Activated CD4-positive, CD25-positive, alpha-beta regulatory T cell (primary cell): ENCODE measurements at regions not wholly inside any gene's neighbourhood (a gene's known extent, or its start where the extent isn't known, plus 50 kb on each side); places are given as distances from the start of the nearest gene placed in this dataset.
"Not testable (repeated sequence)": the region's sequence is repeated elsewhere in the genome, so short reads cannot be mapped to it uniquely, and the experiment has no call there.

Experiments used
- DNase-seq, 4 experiments: peaks; one replicate each; lab custom pipeline; 2025; lab: John Stamatoyannopoulos, UW

GRCh38 chr2:193156480-193156879 is 961.7 kb upstream of the TMEFF2 start:
- DNase-seq = no peak

DNA sequence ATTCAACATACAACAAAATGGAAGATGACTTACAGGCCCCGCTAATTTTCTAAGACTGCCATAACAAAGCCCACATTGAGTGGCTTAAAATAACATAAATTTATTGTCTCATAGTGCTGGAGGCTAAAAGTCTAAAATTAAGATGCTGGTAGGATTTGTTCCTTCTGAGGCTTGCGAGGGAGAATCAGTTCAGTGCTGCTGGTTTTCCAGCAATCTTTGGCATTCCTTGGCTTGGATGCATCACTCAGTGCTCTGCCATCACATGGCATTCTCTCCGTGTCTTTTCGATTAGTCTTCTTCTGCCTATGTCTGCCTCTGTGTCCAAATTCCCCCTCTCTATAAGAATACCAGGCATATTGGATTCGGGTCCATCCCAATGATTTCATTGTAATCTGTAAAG is 959.3 kb upstream of the TMEFF2 start:
- no peak for DNase-seq

DNA sequence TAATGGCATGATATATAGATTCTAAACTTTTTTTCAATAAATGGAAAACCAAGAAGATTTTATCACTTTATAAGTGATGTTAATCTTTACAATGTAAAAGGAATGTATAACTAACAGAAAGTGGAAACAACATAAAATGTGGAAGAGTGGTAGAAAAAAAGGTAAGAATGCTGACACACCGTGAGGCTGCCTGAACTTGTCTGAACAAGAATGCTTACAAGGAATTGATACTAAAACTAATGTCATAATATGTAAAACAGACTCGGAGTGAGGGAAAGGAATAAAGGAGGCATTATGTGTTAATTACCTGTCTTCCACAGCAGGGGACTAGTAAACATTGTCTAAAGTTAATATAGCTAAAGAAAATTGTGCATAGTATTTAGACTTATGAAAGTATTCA is 958.8 kb upstream of the TMEFF2 start:
- no peak for DNase-seq

DNA sequence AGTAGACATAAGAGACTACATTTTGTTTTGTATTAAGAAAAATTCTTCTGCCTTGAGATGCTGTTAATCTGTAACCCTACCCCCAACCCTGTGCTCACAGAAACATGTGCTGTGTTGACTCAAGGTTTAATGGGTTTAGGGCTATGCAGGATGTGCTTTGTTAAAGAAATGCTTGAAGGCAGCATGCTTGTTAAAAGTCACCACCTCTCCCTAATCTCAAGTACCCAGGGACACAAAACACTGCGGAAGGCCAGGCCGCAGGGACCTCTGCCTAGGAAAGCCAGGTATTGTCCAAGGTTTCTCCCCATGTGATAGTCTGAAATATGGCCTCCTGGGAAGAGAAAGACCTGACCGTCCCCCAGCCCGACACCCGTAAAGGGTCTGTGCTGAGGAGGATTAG is 947.7 kb upstream of the TMEFF2 start:
- not testable (repeated sequence) for DNase-seq

- DNase-seq = no peak
Observed at GRCh38 chr2:193141998-193142397, 947.3 kb upstream of the TMEFF2 start.

GRCh38 chr2:193140895-193141294 is 946.2 kb upstream of the TMEFF2 start:
- not testable (repeated sequence) for DNase-seq

GRCh38 chr2:193124815-193125214 is 930.1 kb upstream of the TMEFF2 start:
- DNase-seq = no peak

- no peak for DNase-seq
Observed at GRCh38 chr2:193114827-193115226, 920.1 kb upstream of the TMEFF2 start.

- DNase-seq = no peak
Observed at GRCh38 chr2:193112986-193113385, 918.3 kb upstream of the TMEFF2 start.

GRCh38 chr2:193103064-193103463 is 908.3 kb upstream of the TMEFF2 start:
- no peak for DNase-seq

DNA sequence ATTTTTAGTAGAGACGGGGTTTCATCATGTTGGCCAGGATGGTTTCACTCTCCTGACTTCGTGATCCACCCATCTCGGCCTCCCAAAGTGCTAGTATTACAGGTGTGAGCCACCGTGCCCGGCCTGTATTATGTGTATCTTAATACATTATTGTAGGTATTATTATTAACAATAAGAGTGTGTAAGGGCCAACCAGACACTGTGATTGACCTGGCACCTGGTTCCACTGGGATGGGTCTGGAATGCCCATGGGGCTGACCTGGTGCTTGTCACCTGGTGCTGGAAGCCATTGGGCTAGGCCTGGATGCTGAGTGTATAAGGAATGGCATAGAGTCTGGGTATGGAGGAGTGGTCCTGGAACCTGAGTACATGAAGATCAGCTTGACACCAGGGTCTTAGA is 906.9 kb upstream of the TMEFF2 start:
- DNase-seq = no peak

DNA sequence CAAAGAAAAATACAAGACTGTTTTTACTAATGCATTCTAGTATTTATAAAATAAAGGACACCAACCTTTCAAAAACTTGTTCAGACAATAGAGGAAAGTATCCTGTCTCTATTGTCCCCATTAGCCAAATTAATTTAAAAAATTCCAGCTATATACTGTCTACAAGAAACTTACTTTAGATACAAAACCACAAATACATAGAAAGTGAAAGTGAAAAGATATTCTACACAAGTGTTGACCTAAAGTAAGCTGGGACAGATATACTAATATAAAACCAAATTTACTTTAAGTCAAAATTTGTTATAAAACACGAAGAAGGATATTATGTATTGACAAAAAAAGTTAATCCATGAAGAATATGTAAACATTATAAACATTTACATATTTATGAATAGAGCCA is 893.3 kb upstream of the TMEFF2 start:
- no peak for DNase-seq

DNA sequence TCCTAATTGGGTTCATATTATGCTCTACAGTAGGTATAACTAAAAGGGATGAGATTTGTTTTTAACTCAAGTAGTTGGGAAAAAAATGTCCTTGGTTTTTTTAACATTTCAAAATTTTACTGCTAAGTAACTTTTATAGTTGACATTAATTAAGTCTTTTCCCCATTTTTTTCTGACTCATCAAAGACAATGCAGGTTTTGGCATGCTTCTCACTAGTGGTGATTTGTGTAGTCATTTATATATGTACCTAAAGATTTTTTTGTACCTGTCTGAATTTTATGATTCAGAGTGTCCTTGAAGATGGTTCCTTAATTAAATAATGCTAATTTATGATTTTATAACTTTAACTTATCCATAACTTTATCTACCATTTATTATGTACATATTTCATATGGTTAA is 882.3 kb upstream of the TMEFF2 start:
- no peak for DNase-seq

DNA sequence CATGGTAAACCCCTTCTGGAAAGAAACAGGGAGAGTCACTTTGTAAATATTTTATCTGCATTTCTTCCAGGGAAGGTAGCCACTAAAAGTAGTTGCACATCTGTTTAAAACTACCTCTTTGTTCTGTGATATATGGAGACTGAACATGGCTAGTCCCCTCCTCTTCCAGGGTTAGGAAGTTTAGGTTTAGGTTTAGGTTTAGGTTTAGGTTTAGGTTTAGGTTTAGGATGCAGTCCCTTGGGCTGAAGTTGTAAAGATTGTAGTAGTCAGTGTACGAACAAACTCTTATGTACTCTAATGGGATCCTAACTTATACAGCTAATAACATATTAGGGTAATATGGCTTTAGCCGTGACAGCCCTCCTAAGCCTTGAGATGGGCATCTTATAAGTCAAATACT is 880.2 kb upstream of the TMEFF2 start:
- DNase-seq = no peak

DNA sequence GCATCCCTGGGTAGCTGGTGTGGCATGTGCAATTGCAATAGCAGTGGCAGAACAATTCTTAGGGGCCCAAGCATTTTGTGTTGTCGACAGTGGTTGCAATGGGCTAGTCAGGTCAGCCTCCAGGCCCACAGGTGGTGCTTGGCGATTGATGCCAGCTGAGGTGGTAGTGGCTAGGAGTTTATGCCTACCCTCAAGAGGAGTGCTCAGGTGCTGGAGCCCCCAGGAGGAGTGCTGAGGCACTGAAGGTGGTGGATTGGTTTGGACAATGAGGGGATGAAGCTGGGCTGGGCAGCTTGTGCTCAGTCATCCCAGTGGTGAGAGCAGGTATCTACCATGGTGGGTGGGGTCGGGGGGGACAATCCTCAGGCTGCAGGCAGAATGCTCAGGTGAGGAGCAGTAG is 877.9 kb upstream of the TMEFF2 start:
- DNase-seq = no peak

DNA sequence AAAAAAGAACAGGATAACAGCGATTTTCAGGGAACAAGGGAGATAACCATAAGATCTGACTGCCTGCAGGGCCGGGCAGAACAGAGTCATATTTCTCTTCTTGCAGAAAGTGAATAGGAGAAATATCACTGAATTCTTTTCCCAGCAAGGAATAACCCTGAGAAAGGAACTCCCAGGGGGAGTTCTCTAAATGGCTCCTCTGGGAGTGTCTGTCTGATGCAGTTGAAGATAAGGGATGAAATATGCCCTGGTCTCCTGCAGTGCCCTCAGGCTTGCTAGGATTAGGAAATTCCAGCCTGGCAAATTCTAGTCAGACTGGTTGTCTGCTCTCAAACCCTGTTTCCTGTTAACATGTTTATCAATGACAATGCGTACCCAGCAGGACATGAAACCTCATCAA is 830.8 kb upstream of the TMEFF2 start:
- not testable (repeated sequence) for DNase-seq

GRCh38 chr2:193024791-193025190 is 830.1 kb upstream of the TMEFF2 start:
- DNase-seq = no peak

GRCh38 chr2:193011870-193012269 is 817.1 kb upstream of the TMEFF2 start:
- DNase-seq = no peak

- DNase-seq = no peak
Observed at GRCh38 chr2:192993059-192993458, 798.3 kb upstream of the TMEFF2 start.

DNA sequence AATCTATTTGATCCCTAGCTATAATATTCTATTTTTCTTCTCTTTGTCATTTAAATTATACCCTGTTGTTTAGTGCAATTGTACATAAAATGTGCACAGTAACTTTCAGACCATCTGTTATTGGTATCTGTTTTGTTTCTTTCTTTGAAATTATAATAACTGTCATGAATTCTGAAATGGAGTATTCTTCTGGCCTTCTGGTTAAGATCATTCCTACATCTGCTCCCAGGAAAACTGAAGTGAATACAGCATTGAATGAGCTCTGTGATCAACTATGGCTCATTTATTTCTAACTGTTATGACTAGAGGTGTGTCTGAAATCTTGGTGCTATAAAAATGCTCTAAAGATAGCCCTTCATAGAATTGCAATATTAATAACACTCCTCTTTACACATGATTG is 788.4 kb upstream of the TMEFF2 start:
- DNase-seq = no peak

GRCh38 chr2:192978395-192978794 is 783.7 kb upstream of the TMEFF2 start:
- no peak for DNase-seq

DNA sequence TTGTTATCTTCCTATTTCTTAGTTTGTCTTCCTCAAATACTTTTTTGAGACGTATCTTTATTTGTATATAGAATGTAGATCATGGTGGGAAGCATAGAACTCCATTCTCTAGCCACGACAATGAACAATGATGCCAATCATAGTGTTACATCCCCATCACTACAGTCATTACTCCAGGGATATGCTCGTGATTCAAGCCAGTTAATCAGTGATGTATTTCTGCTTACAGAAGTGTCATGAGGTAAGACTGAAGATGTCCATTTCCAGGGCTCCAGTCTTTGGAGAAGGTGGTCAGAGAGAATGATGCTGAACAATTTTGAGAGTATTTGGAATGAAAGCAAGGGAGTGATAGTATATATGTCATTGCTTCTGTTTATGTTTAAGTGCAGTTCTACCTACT is 777.2 kb upstream of the TMEFF2 start:
- no peak for DNase-seq

GRCh38 chr2:192969055-192969454 is 774.3 kb upstream of the TMEFF2 start:
- no peak for DNase-seq

DNA sequence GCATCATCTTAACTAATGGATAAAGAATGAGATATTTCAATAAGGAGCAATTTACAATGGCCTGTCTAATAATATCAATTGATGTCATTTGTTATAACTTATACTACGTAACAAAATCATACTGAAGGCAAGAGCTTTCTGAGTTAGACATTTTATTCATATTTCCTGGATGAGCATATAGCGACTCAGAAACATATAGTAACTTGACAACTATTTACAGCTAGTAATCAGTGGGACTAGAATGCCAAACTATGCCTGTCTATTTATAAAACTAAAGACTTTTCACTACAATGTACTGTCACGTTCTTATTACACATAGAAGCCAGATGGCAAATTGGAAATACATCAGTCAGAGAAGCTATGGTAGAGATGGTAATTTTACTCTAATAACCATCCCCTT is 766.2 kb upstream of the TMEFF2 start:
- DNase-seq = no peak

DNA sequence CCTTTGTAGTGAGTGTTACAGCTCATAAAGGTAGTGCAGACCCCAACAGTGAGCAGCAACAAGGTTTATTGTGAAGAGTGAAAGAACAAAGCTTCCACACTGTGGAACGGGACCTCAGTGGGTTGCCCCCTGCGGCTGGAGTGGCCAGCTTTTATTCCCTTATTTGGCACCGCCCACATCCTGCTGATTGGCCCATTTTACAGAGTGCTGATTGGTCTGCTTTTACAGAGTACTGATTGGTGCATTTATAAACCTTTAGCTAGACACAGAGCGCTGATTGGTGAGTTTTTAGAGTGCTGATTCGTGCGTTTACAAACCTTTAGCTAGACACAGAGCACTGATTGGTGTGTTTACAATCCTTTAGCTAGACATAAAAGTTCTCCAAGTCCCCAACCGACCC is 763.9 kb upstream of the TMEFF2 start:
- not testable (repeated sequence) for DNase-seq
